GM23338 (cell line): ENCODE measurements at regions not wholly inside any gene's neighbourhood (a gene's known extent, or its start where the extent isn't known, plus 50 kb on each side); places are given as distances from the start of the nearest gene placed in this dataset.

ENCODE experiments used
- ATAC-seq: fragments of 200-7000 bp; cut with Tn5 transposase; 3 replicates; pipeline ENCODE4 v1.9.1; 2020
- DNase-seq: peaks from one replicate; pipeline ENCODE4 v3.0.0-alpha.2; 2015; ENCODE audit warnings: low spot score
- H2AFZ ChIP-seq: fragments of 200-600 bp; sonication (generic); 2 replicates; pipeline ENCODE4 v1.8.0; 2016; ENCODE audit warnings: antibody characterized with exemption, mild to moderate bottlenecking, moderate library complexity
- H3F3A ChIP-seq: fragments of 200-600 bp; sonication (generic); replicated peaks from 2 replicates; pipeline ENCODE4 v1.8.0; 2017; ENCODE audit warnings: antibody characterized with exemption, mixed run types, low read depth
- H3K27ac ChIP-seq: fragments of 200-600 bp; sonication (generic); 2 replicates; pipeline ENCODE4 v1.6.1; 2016; ENCODE audit warnings: low read depth
- H3K27me3 ChIP-seq: fragments of 200-600 bp; sonication (generic); 2 replicates; pipeline ENCODE4 v1.8.0; 2016; ENCODE audit warnings: mild to moderate bottlenecking, mixed run types, moderate library complexity; ENCODE audit not compliant: insufficient read depth
- H3K36me3 ChIP-seq: fragments of 200-600 bp; sonication (generic); 2 replicates; pipeline ENCODE4 v1.8.0; 2016; ENCODE audit warnings: mild to moderate bottlenecking; ENCODE audit not compliant: insufficient read depth
- H3K4me1 ChIP-seq: fragments of 200-600 bp; sonication (generic); 2 replicates; pipeline ENCODE4 v1.8.0; 2016; ENCODE audit warnings: mild to moderate bottlenecking, moderate library complexity; ENCODE audit not compliant: insufficient read depth
- H3K4me2 ChIP-seq: fragments of 200-600 bp; sonication (generic); 2 replicates; pipeline ENCODE4 v1.7.1; 2017; ENCODE audit warnings: mixed run types
- H3K4me3 ChIP-seq: fragments of 200-600 bp; sonication (generic); 2 replicates; pipeline ENCODE4 v1.6.1; 2016; ENCODE audit warnings: mixed run types
- H3K79me2 ChIP-seq: fragments of 200-600 bp; sonication (generic); replicated peaks from 2 replicates; pipeline ENCODE4 v1.8.0; 2017; ENCODE audit warnings: mild to moderate bottlenecking; ENCODE audit not compliant: insufficient read depth
- H3K9me2 ChIP-seq: fragments of 200-600 bp; sonication (generic); 2 replicates; pipeline ENCODE4 v1.8.0; 2017; ENCODE audit not compliant: insufficient read depth
- H4K20me1 ChIP-seq: fragments of 200-600 bp; sonication (generic); replicated peaks from 2 replicates; pipeline ENCODE4 v1.8.0; 2017; ENCODE audit warnings: mild to moderate bottlenecking; ENCODE audit not compliant: insufficient read depth
- H3K27ac Mint-ChIP-seq: 2 replicates; pipeline ENCODE4 v1.8.0; 2020; ENCODE audit warnings: inconsistent platforms, mild to moderate bottlenecking, moderate library complexity, mixed read lengths
- H3K27me3 Mint-ChIP-seq: 3 replicates; pipeline ENCODE4 v1.8.0; 2022; ENCODE audit warnings: low read depth, mild to moderate bottlenecking, moderate library complexity, mixed read lengths, inconsistent platforms; ENCODE audit not compliant: insufficient read depth, poor library complexity
- H3K36me3 Mint-ChIP-seq: 3 replicates; pipeline ENCODE4 v1.8.0; 2021; ENCODE audit warnings: low read depth, mild to moderate bottlenecking, inconsistent platforms, moderate library complexity, mixed read lengths
- H3K4me1 Mint-ChIP-seq: 3 replicates; pipeline ENCODE4 v1.8.0; 2020; ENCODE audit warnings: mild to moderate bottlenecking, inconsistent platforms, mixed read lengths
- H3K4me3 Mint-ChIP-seq: 3 replicates; pipeline ENCODE4 v1.8.0; 2021; ENCODE audit warnings: moderate library complexity, mild to moderate bottlenecking, inconsistent platforms, mixed read lengths
- H3K9me3 Mint-ChIP-seq: 3 replicates; pipeline ENCODE4 v1.8.0; 2020; ENCODE audit warnings: moderate library complexity, mild to moderate bottlenecking, inconsistent platforms, mixed read lengths
- EZH2 ChIP-seq: fragments of 200-600 bp; sonication (generic); IDR thresholded peaks from one replicate; pipeline ENCODE4 v1.8.0; 2017; ENCODE audit warnings: antibody characterized with exemption, mild to moderate bottlenecking, low read depth; ENCODE audit not compliant: unreplicated experiment
- EZH2phosphoT487 ChIP-seq: fragments of 200-600 bp; sonication (generic); IDR thresholded peaks from one replicate; pipeline ENCODE4 v1.8.1; 2018; ENCODE audit warnings: antibody characterized with exemption; ENCODE audit not compliant: unreplicated experiment
- JUNB ChIP-seq: IDR thresholded peaks from one replicate; pipeline ENCODE4 v1.6.1; 2016; ENCODE audit warnings: antibody characterized with exemption; ENCODE audit not compliant: unreplicated experiment
- NANOG ChIP-seq: IDR thresholded peaks from 2 replicates; pipeline ENCODE4 v1.6.1; 2016; ENCODE audit warnings: antibody characterized with exemption, borderline replicate concordance
- POLR2AphosphoS5 ChIP-seq: IDR thresholded peaks from 2 replicates; pipeline ENCODE4 v1.6.1; 2016; ENCODE audit warnings: antibody characterized with exemption, low read depth
- ZNF114 ChIP-seq: fragments of 250-450 bp; sonication (Bioruptor Pico); IDR thresholded peaks from 2 replicates; pipeline ENCODE4 v1.5.0; 2020; ENCODE audit warnings: mild to moderate bottlenecking, moderate library complexity
- TF ChIP-seq, protein P1 (sequence below): IDR thresholded peaks from one replicate; pipeline ENCODE4 v1.6.1; 2018; ENCODE audit warnings: antibody characterized with exemption; ENCODE audit not compliant: unreplicated experiment
- TF ChIP-seq, protein P2 (sequence below), 2 experiments: fragments of 200-600 bp in 1 of 2; sonication (generic) in 1 of 2; conservative IDR thresholded peaks; 2 replicates each; pipeline versions ENCODE4 v1.5.1 to v1.6.1; 2016 to 2017; ENCODE audit warnings: antibody characterized with exemption in 2 of 2, low read depth in 2 of 2, mild to moderate bottlenecking in 2 of 2, moderate library complexity in 1 of 2
- TF ChIP-seq, protein P3 (sequence below): IDR thresholded peaks from 2 replicates; pipeline ENCODE4 v1.6.1; 2016; ENCODE audit warnings: antibody characterized with exemption

DNA sequence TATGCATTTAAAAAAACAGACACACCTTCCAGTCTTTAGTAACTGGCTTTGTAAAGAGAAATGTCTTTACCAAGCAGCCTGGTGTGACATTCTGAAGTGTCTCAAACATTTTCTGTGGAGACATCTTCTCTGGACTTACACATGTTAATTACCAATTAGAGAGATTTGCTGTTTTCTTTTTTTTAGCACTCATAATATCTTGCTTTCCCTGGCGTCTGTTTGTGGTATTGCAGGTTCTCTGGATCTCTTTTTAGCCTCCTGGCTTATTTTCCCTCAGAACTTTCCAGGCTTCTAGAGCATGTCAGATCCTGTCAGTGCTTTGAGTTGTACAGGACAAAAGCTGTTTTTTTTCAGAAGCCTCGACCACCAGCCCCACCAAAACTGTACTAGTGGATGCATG, 92.5 kb downstream of the MSX2 start:
- TF ChIP-seq, protein P1, sequence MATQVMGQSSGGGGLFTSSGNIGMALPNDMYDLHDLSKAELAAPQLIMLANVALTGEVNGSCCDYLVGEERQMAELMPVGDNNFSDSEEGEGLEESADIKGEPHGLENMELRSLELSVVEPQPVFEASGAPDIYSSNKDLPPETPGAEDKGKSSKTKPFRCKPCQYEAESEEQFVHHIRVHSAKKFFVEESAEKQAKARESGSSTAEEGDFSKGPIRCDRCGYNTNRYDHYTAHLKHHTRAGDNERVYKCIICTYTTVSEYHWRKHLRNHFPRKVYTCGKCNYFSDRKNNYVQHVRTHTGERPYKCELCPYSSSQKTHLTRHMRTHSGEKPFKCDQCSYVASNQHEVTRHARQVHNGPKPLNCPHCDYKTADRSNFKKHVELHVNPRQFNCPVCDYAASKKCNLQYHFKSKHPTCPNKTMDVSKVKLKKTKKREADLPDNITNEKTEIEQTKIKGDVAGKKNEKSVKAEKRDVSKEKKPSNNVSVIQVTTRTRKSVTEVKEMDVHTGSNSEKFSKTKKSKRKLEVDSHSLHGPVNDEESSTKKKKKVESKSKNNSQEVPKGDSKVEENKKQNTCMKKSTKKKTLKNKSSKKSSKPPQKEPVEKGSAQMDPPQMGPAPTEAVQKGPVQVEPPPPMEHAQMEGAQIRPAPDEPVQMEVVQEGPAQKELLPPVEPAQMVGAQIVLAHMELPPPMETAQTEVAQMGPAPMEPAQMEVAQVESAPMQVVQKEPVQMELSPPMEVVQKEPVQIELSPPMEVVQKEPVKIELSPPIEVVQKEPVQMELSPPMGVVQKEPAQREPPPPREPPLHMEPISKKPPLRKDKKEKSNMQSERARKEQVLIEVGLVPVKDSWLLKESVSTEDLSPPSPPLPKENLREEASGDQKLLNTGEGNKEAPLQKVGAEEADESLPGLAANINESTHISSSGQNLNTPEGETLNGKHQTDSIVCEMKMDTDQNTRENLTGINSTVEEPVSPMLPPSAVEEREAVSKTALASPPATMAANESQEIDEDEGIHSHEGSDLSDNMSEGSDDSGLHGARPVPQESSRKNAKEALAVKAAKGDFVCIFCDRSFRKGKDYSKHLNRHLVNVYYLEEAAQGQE: no peak
- TF ChIP-seq, protein P2, sequence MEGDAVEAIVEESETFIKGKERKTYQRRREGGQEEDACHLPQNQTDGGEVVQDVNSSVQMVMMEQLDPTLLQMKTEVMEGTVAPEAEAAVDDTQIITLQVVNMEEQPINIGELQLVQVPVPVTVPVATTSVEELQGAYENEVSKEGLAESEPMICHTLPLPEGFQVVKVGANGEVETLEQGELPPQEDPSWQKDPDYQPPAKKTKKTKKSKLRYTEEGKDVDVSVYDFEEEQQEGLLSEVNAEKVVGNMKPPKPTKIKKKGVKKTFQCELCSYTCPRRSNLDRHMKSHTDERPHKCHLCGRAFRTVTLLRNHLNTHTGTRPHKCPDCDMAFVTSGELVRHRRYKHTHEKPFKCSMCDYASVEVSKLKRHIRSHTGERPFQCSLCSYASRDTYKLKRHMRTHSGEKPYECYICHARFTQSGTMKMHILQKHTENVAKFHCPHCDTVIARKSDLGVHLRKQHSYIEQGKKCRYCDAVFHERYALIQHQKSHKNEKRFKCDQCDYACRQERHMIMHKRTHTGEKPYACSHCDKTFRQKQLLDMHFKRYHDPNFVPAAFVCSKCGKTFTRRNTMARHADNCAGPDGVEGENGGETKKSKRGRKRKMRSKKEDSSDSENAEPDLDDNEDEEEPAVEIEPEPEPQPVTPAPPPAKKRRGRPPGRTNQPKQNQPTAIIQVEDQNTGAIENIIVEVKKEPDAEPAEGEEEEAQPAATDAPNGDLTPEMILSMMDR (conservative IDR thresholded peaks at IDR 0.05; ENCODE audit: low read depth in 2 of 2): peak in 1 of 2 experiments; percentile 53; a peak in 2 of 4 replicates
- peak; percentile 72 for DNase-seq
- no peaks in the 10 kb centered on the region for H3K36me3 ChIP-seq

DNA sequence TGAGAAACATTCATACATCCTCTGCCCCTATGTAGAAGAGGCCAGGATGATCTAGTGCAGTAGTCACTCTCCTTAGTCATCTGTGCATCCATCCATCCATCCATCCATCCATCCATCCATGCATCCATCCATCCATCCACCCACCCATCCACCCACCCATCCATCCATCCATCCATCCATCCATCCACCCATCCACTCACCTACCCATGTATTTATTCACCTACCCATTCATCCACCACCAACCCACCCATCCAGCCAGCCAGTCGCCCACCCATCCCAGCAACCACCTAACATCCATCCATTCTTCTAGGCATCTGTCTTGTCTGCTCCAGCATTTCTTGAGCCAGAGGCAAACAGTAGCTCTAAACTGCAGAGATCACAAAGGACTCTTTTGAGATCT, 87.1 kb downstream of the MSX2 start:
- H3K4me1 ChIP-seq: peaks cover 6% of the 10 kb centered on the region; the same call in 1 of the 2 replicates
- Mint-ChIP-seq H3K27ac (no peak overlapping the region), H3K27me3 (no peaks in the 10 kb centered on the region), H3K4me1 (no peaks in the 10 kb centered on the region), H3K36me3 (no peaks in the 10 kb centered on the region), H3K4me3 (no peak overlapping the region), H3K9me3 (peaks cover 6% of the 10 kb centered on the region; the same call in 2 of the 3 replicates)
- no peaks in the 10 kb centered on the region for H3K9me2 ChIP-seq
- no peak overlapping the region for H3K27ac ChIP-seq
- H3K27me3 ChIP-seq: no peaks in the 10 kb centered on the region
- no peaks in the 10 kb centered on the region for H3K36me3 ChIP-seq
- H3F3A ChIP-seq: no peaks in the 10 kb centered on the region
- DNase-seq (no peak), ATAC-seq (no peak)
- H2AFZ ChIP-seq: no peak overlapping the region
- no peaks in the 10 kb centered on the region for H4K20me1 ChIP-seq
- no peak overlapping the region for H3K4me2 ChIP-seq
- no peaks in the 10 kb centered on the region for H3K79me2 ChIP-seq
- no peak overlapping the region for H3K4me3 ChIP-seq
- no peak for TF ChIP-seq EZH2
- no peak for TF ChIP-seq NANOG
- no peak for TF ChIP-seq ZNF114 (CRISPR knock-in tag)
- TF ChIP-seq, protein P2 (conservative IDR thresholded peaks at IDR 0.05; ENCODE audit: low read depth in 2 of 2): no peak
- TF ChIP-seq POLR2AphosphoS5: no peak
- TF ChIP-seq EZH2phosphoT487: no peak
- TF ChIP-seq, protein P1: no peak
- no peak for TF ChIP-seq JUNB
- TF ChIP-seq, protein P3, sequence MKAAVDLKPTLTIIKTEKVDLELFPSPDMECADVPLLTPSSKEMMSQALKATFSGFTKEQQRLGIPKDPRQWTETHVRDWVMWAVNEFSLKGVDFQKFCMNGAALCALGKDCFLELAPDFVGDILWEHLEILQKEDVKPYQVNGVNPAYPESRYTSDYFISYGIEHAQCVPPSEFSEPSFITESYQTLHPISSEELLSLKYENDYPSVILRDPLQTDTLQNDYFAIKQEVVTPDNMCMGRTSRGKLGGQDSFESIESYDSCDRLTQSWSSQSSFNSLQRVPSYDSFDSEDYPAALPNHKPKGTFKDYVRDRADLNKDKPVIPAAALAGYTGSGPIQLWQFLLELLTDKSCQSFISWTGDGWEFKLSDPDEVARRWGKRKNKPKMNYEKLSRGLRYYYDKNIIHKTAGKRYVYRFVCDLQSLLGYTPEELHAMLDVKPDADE: no peak

More for the DNA sequence above, 92.5 kb downstream of the MSX2 start:
- Histone ChIP-seq H3K4me3 (no peak overlapping the region), H4K20me1 (no peaks in the 10 kb centered on the region), H3K79me2 (no peaks in the 10 kb centered on the region), H3K27me3 (no peaks in the 10 kb centered on the region), H2AFZ (peak overlapping the region; percentile 25; the same call in 1 of the 2 replicates), H3K4me2 (no peak overlapping the region), H3F3A (no peaks in the 10 kb centered on the region), H3K9me2 (no peaks in the 10 kb centered on the region), H3K27ac (no peak overlapping the region), H3K4me1 (no peaks in the 10 kb centered on the region)
- H3K9me3 Mint-ChIP-seq: peaks cover 6% of the 10 kb centered on the region; the same call in 2 of the 3 replicates
- ATAC-seq: no peak
- H3K27ac Mint-ChIP-seq: no peak overlapping the region
- no peaks in the 10 kb centered on the region for H3K36me3 Mint-ChIP-seq
- H3K4me3 Mint-ChIP-seq: no peak overlapping the region
- peaks cover 2% of the 10 kb centered on the region for H3K27me3 Mint-ChIP-seq
- no peaks in the 10 kb centered on the region for H3K4me1 Mint-ChIP-seq
